ENCODE measurements at regions not wholly inside any gene's neighbourhood (a gene's known extent, or its start where the extent isn't known, plus 50 kb on each side); places are given as distances from the start of the nearest gene placed in this dataset.

DNA sequence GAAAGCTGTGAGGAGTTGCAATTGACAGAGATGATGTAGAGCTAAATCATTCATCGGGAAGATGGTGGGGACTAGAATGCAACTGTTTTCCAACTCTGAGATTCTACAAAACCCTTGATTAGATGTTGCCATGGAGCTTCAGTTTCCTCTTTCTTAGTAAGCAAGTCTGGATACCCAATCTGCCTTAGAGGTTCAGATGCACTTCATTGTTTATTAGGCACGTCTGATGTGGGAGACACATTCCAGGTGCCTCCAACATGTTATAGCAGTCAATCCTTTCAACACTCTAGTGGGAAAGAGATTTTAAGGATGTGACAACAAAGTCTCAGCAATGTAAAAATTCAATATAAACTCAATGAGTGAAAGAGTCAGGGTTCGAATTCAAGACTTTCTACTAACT is 291.3 kb upstream of the PHYHIPL start:
- no peak for DNase-seq

DNA sequence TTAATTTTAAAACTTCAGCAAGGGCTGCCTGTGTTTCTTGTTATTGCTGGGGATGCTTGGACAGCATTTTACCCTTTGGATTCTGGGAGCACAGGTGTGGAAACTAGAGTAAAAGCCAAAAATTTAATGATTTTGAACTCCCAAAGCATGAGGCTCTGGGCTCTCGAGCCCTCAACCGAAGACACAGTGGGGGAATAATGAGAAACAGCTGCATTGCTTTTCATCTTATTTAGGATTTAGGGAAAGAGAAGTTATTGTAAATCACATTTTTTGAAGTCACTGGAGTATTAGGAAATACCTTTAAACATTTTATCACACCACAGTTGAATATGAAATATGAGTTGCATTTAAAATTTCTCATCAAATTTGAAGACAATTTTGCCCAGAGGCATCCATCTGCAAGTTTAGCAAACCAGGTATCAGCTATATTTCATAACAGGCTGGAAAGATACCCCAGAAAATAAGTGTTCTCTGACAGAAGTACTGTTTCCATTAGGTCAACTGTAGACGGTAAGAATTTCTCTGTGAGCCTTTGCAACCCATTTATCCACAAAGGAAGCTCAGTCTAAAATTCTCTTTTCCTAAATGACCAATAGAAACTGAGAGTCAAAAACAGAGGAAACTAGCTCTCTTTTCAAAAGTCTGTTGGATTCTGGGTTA is 290.6 kb upstream of the PHYHIPL start:
- DNase-seq, result no peak

DNA sequence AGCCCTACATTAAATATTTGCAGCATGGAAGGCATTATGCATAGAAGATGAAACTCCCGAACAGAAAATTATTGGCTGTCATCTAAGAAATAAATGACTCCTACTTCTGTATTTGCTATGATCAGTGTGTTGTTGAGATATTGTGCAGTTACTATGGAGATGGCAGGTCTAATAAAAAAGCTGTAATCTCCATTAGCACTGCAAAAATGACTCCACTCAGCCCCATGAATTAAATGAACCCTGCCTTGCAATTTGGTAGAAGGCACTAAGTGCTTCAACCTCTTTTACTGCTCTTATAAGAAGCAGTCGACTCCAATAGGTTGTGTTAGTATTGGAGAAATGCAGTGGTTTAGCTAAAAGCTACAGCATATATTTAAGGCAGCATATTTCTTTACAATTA is 290.0 kb upstream of the PHYHIPL start:
- DNase-seq, result no peak

DNA sequence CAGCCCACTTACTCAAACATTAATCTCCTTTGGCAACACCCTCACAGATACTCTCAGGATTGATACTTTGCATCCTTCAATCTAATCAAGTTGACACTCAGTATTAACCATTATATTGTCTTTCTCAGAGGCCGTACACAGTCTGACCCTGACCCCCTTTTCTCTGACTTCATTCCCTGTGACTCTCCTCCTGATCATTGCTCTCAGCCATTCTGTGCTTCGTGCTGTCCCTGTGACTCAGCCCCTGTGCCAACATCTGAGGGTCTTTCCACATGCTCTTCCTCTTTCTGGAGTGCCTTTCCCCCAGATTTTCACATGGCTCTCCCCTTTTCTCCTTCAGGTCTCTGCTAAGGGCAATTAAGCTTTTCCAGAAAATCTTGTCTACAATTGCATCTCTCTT is 289.0 kb upstream of the PHYHIPL start:
- DNase-seq, result no peak

DNA sequence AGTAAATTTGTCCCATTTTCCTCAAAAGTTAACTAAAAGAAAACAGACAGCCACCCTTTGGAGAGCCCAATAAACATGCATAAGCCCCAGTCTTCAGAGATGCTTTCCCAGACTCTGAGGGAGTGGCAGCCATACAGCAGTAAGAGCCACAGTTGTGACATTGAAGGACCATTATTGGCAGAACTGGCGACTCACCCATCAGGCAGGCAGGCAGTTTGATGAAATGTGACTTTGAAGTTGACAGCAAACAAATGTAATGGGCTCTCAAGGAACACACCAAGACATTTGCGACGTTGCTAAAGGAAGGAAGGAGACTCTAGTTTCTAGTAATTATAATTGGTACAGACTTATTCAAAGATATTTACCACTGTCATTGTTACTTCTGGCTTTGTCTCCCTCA is 287.5 kb upstream of the PHYHIPL start:
- no peak for DNase-seq

DNA sequence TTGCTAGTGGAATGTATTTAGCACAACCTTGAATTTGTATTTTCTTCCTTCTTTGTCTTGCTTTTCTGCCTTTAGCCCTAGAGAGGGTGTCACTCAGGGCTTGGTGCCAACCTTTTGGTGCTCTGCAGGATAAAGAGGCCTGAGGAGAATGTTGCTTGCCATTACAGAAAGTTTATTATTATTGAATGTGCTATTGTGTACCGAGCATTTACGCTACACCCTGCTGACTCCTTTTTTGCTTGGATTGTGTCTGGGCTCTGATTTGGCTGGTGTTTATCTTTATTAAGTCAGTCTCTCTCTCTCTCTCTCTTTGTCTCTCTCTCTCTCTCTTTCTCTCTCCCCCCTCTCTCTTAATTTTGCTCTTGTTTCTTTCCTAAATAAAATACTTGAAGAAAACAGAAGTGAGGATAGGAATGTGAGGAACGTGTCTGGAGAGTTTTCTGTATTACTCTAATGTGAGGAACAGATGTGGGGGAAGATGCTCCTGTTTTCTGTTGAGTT is 284.4 kb upstream of the PHYHIPL start:
- DNase-seq, result no peak

DNA sequence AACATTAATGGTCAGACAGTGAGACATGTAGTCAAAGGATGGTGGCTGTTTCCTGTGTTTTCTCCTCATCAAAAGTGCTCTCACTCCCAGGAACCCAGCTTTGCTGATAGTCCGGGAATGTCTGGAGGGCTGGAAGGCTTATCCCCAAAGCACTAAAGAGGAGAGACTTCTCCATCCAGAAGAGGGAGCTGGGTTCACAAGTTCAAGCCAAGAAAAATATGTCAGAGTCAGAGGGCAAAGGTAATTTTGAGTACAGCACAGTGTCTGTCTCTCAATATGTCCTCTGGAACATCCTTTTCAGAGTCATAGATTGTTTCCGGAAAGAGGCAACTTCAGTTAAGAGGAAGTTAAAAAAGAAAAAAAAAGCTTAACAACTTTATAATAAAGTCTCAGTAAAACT is 281.5 kb upstream of the PHYHIPL start:
- DNase-seq, result no peak

DNA sequence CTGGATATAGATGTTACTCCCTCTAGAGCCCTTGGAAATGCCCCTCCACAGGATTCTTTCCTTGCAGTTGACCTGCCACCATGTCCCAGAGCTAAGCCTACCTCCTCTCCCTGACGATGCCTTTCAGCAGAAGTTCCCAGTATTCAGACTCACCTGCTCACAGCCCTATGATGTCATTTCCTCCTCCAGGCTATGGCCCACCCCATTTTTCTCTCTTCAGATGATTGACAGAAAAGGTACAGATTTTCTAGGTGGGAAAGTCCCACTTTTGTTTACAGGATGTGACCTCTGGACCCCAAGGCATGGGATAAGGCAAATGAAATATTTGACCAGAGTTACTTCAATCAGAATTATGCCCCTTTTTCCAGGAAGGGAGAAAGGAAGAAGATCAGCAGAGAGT is 280.2 kb upstream of the PHYHIPL start:
- DNase-seq, result no peak

DNA sequence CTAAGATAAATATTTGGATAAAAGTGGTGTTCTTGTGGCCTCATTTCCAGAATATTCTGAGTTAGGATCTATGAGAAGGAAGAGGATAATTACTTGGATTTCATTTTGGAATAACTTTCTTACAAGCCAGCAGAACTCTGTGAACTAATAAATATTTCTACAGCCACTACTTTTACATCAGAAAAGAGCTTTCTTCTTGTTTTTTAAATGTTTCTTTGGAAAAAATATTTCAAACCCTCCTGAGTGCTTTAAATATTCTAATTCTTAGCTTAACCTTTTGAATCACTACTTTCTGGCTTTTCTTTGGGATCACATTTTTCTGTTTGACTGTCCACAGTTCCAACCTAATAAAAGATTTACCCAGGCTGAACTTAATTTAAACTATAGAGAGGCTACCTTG is 279.2 kb upstream of the PHYHIPL start:
- no peak for DNase-seq

DNA sequence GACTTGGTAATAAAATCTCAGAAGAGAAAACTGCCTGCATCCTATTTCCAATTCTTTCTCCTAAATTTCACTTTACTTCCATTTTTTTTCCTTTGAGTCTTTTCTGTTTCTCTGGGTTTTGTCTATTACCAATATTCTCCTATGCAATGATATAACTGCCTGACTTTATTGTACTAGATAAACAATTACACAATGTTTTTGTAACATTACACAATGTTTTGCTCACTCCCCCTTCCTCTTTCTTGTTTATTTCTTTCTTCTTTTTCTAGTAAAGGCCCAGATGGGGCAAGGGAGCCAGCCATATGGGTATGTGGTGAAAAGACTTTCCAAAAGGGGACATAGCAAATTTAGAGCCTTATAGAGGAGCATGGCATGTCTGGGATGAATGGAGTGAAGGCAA is 278.7 kb upstream of the PHYHIPL start:
- DNase-seq, result no peak

DNA sequence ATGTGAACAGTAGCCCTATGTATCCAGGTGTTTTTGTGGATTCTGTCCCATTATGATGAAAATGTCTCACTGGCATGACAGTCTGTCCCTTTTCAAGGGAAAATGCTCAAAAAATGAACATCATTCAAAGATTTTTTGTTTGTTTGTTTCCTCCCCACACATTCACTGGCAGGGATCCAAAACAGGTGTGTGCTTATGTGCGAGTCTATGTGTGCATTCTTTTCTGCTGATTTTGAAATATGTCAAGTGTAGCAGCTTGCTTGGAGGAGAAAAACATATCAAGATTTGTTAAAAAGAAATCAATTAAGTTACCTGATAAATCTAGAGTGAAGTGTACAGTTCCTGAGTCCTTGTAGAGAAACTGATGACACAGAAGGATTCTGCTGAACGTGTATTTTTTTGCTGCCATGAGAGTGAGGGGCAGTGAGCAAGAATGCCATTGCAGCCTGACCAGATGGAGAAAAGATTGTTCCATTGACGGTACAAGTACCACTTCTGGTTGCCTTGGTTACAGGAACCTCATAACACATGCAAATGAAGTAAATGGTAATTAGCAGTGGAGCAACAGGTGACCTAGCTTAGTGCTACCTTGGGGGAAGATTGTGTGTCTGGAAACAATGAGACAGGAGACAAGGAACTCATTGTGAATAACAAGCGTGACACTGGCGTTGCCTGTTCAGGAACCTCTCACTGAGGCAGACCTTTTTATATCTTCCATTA is 277.4 kb upstream of the PHYHIPL start:
- DNase-seq, result no peak

DNA sequence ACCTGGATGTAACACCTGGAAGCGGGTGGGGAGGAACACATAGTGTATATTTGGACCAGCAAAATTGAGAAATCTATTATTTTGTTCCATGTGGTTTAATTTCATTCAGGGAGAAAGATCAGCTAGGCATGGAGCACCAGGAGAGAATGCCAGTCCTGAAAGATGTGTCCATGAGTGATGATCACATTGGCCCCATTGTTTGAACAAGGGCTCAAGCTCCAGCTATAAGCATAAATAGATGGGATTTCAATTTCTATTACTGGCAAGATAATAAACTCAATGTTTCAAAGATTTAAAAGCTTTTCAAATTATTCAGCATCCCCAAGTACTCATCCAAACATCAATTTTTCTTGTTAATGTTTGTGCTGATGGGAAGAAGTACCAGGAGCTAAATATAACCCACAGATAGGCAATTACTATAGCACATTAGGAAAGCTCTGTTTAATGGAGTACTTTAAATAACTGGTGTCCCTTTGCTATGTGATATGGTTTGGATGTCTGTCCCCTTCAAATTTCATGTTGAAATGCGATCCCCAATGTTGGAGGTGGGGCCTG is 275.3 kb upstream of the PHYHIPL start:
- no peak for DNase-seq

DNA sequence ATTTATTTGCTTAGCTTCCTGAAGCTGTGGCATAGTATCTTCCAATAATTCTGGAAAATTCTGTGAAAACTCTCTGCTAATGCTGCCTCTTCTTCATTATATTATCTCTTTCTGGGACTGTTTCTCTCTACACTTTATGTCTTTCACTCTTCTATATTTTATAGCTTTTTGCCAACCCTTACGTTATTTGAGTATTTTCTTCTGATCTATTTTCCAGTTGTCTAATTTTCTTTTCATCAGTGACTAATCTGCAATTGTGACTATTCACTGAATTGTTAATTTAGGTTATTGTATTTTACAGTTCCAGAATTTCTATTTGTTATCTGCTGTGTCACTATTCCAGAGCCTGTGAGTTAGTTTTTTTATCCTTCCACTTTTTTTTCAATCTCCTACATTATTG is 273.4 kb upstream of the PHYHIPL start:
- no peak for DNase-seq

DNA sequence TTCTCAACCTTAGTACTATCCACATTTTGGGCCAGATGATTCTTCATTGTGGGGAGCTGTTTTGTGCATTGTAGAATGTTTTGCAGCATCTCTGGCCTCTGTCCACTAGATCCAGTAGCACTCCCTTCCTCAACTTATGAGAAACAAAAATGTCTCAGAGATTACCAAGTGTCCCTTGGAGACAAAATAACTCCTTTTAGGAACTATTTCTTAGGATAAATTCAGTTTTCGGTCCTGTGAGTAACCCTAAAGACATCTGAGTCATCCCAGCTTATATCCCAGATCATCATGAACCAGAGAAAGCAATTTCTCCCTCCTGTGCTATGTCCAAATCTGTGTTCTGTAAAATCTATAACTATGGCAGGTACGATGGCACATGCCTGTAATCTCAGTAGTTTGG is 266.6 kb upstream of the PHYHIPL start:
- no peak for DNase-seq

DNA sequence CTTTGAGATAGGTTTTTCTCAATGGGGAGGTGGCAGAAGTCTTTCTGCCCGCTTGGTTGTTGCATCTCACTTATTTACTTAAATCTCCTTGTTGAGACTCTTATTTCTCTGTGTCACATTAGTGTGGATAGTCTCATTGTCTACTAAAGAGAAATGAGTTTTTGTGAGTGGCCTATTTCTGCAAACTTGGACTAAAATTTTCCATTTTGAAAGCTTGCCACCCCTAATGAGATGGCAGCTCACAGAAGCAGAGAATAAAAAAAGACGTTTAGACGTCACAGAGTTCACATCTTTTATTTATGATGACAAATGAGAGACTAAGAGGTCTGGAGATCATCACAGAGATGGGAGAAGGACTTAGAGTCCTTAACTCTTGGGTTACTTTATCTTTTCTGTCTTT is 262.7 kb upstream of the PHYHIPL start:
- DNase-seq, result no peak

DNA sequence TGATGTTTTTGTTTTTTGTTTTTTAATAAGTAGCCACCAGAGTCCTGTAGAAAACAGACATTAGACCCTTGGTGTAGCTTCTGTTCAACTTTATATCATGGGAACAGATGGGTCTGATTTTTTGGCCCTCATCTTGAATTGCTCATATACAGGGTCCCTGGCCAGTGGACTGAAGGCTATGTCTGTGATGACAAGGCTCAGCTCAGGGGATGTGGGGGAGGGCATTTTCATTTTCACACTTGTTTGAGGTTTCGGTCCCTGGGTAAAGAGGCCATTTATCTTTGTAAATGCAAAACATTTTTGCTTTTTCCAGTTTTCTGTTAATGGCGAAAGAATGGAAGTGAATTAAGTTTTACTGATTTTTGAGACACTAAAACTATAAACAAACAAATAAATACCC is 257.6 kb upstream of the PHYHIPL start:
- no peak for DNase-seq

DNA sequence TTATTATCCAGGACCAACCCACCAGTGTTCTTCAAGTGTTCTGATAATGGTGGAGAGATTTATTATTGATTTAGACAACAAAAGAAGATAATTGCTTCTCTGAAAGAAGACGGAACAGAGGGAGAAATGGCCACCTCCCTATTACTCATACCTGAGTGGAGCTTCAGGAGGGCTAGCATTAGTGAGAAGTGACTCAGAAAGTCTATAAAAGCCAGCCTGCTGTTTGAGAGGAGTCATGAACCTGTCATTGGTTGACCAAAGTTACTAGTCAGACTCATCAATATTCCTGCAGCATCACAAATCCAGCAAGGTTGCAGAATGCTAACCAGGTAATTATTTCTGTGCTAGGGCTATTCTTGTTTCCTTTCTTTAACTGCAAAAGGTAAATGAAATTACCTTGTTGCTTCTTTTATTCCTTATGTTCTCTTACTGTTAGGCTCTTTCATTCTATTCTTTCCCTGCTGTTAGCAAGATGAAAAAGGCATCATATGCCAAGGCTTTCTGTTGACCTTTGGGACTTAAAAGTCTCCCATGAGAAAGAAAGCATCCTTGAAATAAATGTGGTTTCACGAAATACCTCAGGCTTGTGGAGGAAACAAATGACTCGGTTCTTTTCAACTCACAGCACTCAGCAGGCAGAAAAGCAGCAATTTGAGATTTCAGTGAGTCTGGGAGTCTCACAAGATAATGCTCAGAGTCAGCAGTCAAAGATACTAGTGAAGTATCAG is 256.4 kb upstream of the PHYHIPL start:
- DNase-seq, result no peak

DNA sequence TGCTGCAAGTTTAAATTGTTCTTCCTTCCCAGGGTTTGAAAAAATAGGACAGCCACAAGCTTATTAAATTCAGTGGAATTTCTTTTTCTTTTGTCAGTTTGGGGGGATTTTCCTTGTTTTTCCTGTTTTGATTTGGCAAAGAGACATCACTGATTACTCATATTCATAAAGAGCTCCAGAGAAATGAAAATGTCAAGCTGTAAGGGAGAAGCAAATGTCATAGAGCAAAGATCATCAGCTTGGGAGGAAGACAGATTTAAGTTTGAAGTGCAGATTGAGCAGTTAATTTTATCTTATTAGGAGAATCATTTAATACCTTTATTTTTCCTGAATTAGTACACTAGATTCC is 255.8 kb upstream of the PHYHIPL start:
- DNase-seq, result no peak

DNA sequence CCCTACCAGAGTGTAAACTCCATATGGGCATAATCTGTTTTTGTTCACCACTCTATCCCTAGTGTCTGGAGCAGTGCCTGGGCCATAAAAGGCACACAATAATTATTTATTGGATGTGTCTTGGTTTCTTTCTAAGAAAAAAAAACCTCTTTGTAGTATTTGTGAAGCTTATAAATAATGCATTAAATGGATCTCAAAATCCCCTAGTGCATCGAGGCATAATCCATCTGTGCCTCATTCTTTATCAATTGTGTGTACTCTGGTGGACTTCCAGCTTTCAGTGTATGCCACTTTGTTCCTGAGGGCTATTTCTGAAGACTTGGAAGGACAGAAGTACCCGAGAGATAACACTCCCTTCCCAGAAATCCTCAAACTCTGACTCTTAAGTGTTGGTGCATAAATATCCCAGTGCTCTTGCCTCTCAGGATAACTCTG is 255.0 kb upstream of the PHYHIPL start:
- DNase-seq, result no peak

DNA sequence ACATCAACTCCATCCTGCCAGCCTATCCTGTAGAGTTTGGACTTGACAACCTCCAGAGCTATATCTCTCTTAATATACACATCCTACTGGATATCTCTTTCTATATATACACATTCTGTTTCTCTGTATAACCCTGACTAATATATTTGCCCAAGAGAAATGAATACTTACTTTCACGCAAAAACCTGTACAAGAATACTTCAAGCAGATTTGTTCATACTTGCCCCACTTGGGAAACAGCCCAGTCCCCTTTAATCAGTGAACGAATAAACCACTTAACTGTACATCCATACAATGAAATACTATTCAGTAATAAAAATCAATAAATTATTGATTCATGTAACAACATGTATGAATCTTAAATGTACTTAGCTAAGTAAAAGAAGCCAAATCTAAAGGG is 251.1 kb upstream of the PHYHIPL start:
- no peak for DNase-seq

DNA sequence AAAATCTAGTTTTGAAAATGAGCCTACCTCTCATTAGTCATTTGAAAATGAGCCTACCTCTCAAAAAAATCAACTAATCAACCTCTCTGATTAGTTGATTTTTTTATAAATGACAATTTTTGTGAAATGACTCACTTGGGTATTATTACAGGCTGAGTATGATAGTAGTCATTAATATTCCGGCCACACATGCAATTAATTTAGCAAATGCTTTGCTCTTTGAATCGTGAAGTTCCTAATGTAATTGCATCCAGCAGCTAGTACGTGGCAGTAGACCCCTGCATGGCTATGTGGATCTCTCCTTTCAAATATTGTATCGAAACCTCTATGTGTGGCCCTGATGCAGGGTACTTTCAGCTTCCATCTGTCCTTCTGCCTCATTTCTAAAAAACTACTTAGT is 245.9 kb upstream of the PHYHIPL start:
- DNase-seq, result no peak

DNA sequence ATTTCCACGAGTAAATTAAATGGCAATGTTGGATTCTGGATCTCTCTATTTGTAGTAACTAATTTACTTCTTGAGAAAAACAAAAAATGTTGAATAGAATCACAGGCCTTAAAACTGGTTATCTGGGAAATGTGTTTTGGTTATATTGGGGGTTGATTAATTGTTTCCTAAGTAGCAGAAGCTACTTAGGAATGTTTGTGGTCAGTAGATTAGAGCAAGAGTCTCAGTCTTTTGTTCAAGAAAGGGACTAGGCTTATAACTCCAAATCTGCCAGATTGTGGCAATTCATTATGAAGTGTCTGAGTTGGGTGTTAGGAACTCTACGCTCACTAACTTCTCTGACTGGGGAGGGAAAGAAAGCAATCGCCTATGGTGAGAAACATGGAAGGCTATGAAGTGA is 244.3 kb upstream of the PHYHIPL start:
- no peak for DNase-seq

DNA sequence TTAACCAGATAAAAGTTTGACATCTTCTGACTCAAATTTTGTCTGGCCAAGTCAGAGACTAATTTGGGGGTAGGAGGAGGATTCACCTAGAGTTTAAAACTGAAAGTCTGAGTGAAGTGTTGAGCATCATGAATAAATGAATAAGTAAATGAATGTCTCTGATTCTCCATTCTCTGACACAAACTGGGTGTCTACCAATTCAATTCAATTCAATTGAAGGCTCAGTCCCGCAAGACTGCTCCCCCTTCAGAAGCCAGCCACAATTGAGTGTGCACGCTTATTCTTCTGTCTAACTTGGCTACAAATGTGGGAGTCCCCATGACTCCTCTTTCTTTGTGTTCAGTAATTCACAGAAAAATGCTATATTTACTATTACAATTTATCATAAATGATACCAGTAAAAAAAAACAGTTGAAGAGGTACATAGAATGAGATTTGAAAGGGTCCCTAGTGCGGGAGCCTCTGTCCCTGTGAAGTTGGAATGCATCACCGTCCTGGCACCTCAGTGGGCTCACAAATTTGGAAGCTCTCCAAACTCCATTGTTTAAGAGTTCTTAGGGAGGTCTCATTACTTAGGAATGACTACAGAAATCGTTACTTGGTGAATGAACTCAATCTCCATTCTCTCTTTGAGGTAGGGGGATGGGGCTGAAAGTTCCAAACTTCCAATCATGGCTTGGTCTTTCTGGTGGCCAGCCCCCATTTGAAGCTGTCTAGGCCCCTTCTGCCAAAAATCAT is 243.7 kb upstream of the PHYHIPL start:
- no peak for DNase-seq
